GM12865 (cell line): ENCODE measurements at regions not wholly inside any gene's neighbourhood (a gene's known extent, or its start where the extent isn't known, plus 50 kb on each side); places are given as distances from the start of the nearest gene placed in this dataset.
"Not testable (repeated sequence)": the region's sequence is repeated elsewhere in the genome, so short reads cannot be mapped to it uniquely, and the experiment has no call there.

Experiments
- DNase-seq: peaks from one replicate; pipeline ENCODE4 v3.0.0; 2010; ENCODE audit warnings: low read depth
- H3K4me3 ChIP-seq: 2 replicates; pipeline ENCODE4 v1.5.1; 2011; ENCODE audit warnings: mild to moderate bottlenecking, low read depth, low read length, control low read depth
- TF ChIP-seq, protein P1 (sequence below): IDR thresholded peaks from 2 replicates; pipeline ENCODE4 v1.5.1; 2011; ENCODE audit warnings: low read length, control low read depth, low read depth, inconsistent platforms; ENCODE audit not compliant: insufficient read depth; ENCODE audit errors: missing control alignments

DNA sequence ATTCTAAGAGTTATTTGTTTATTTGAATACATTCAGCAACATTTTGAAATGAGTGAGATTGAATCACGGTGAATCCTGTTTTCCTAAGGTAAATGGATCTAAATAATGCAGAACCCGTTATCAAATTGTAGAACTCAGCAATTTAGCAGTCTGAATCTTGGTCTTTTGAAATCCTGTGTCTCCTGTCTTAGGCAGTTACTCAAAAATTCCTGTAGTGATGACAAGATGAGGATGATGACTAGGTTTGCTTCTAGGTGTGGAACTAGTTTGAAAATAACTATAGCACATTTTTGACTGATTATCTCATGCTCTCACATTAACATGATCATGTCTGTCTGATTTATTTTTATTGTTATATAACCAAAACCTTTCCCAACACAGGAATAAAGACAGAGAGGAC is 115.0 kb downstream of the RAP2B start:
- no peak overlapping the region for H3K4me3 ChIP-seq
- DNase-seq, result no peak
- TF ChIP-seq, protein P1, sequence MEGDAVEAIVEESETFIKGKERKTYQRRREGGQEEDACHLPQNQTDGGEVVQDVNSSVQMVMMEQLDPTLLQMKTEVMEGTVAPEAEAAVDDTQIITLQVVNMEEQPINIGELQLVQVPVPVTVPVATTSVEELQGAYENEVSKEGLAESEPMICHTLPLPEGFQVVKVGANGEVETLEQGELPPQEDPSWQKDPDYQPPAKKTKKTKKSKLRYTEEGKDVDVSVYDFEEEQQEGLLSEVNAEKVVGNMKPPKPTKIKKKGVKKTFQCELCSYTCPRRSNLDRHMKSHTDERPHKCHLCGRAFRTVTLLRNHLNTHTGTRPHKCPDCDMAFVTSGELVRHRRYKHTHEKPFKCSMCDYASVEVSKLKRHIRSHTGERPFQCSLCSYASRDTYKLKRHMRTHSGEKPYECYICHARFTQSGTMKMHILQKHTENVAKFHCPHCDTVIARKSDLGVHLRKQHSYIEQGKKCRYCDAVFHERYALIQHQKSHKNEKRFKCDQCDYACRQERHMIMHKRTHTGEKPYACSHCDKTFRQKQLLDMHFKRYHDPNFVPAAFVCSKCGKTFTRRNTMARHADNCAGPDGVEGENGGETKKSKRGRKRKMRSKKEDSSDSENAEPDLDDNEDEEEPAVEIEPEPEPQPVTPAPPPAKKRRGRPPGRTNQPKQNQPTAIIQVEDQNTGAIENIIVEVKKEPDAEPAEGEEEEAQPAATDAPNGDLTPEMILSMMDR, result no peak

DNA sequence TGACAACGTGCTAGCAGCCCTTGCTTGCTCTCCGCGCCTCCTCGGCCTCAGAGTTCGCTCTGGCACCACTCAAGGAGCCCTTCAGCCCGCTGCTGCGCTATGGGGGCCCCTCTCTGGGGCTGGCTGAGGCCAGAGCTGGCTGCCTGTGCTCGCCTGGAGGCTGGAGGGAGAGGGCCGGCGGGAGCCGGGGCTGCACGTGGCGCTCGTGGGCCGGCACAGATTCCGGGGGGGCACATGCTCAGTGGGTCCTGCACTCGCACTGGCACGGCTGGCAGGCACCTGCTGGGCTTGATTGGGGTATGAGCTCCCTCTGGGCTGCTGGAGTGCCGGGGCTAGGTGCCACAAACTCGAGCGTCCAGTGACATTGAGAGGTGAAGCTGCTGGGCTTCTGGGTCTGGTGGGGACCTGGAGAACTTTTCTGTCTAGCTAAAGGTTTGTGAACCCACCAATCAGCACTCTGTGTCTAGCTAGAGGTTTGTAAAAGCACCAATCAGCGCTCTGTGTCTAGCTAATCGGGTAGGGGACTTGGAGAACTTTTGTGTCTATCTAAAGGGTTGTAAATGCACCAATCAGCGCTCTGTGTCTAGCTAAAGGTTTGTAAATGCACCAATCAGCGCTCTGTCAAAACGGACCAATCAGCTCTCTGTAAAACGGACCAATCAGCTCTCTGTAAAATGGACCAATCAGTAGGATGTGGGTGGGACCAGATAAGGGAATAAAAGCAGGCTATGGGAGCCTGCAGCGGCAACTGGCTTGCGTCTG is 119.4 kb downstream of the RAP2B start:
- DNase-seq, H3K4me3 ChIP-seq: not testable (repeated sequence)

DNA sequence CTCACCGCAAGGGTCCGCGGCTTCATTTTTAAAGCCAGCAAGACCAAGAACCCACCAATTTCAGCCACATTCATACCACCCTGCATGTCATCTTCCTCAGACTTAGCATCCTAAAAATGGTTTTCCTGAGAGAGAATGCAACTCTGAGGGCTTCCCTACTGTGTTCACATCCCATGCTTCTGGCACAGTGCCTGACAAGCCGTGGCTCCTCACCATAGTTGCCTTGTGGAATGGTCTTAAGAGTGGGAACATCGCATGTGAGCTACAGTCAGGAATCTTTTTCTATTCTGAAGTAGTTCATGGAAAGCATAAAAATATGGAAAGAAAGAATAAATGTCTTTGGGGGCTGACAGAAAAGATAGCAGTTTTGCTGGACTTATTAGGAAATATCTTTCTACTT is 120.3 kb downstream of the RAP2B start:
- TF ChIP-seq, protein P1, result no peak
- DNase-seq, result no peak
- no peak overlapping the region for H3K4me3 ChIP-seq

DNA sequence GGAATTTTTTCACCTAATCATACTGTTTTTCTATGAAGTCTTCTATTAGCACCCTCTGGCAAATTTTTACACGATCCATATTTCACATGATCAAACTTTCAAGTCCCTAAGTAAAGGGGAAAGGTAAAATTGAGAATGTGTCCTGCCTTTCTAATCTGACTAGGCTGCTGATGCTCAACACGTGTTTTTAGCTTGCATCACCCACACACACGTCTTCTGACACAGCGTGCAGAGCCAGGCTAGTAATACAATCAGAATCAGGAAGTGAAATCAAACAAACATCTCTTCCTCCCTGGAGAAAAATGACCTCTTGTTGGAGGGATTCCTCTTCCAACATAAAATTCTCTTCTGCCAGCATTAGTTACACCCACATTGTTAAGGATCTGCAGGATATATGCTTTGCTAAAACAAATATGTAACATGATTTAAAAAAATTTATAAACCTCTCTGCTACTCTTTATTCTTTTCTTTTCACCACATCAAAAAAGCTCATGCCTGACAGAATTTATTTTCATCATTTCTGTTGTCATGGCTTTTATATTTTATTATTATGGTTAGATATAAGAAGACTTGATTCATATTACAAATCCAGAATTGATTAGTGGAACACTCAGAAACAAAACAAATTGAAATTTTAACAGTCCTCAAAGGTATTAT is 122.4 kb downstream of the RAP2B start:
- H3K4me3 ChIP-seq, result no peak overlapping the region
- peak; percentile 59 for DNase-seq
- TF ChIP-seq, protein P1, result no peak

DNA sequence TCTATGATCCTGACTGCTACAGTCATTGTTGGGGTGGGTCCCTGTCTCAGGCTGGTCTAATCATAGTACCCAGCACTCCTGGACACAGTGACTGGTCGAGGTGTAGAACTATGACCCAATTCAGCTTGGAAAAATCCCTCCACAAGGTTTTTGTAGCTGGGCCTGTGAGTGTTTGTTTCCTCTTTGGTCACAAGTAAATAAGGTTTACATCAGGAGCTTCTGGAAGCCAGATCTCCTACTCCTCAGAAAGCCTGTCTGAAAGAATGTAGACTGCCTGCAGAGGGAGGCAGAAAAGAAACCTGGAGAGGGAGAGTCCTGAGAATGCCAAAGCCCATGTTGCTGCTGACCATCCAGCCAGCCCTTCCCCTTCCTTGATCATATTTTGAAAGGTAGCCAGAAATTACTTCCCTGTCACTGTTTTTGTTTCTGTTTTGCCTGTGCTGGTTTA is 123.2 kb downstream of the RAP2B start:
- TF ChIP-seq, protein P1, result no peak
- H3K4me3 ChIP-seq, result no peak overlapping the region
- no peak for DNase-seq

DNA sequence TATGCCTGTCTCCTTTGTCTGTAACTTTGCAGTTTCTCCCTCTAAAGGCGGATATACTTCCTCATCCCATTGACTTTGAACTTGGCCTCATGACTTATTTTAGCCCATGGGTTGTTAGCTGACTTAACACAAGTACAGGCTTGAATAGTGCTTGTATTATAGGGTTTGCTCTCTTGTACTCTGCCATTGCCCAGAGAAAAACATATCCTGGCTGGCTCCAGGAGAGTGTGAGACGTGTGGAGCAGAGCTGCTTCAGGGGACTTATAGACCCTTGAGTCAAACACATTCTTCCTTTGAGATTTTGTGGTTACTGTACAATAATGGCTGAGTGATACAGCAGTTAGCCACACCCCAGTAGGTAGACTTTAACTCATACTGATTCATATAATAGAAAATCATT is 124.0 kb downstream of the RAP2B start:
- no peak for DNase-seq
- H3K4me3 ChIP-seq, result no peak overlapping the region
- TF ChIP-seq, protein P1, result no peak

DNA sequence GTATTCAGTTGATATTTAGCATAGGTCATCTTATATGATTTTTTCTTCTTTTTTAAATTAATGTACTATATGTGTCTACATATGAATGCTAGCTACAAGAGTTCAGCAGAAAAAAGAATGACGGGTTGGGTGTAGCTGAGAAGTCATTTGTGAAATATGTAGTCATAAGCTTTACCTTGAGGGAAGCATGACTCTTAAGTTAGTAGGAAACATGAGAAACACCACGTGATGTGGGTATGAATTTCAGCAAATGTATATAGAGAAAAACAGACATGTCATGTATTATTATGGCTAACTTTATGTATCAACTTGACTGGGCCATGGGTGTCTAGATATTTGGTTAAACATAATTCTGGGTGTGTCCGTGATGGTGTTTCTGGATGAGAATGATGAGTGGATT is 125.0 kb downstream of the RAP2B start:
- no peak for DNase-seq
- TF ChIP-seq, protein P1, result no peak
- no peak overlapping the region for H3K4me3 ChIP-seq
